ENCODE measurements at regions not wholly inside any gene's neighbourhood (a gene's known extent, or its start where the extent isn't known, plus 50 kb on each side); places are given as distances from the start of the nearest gene placed in this dataset.
"Not testable (repeated sequence)": the region's sequence is repeated elsewhere in the genome, so short reads cannot be mapped to it uniquely, and the experiment has no call there.

- no TSS peak for BruUV-seq (replicated peaks)
- POLR2A ChIA-PET (ENCODE audit: unreplicated experiment): no interaction called here
Observed at GRCh38 chr7:49660976-49661375, 112.5 kb upstream of the VWC2 start.

GRCh38 chr7:49665963-49666362 is 107.5 kb upstream of the VWC2 start:
- H2AFZ ChIP-seq (replicated peaks; ENCODE audit: low read length, poor library complexity); H4K8ac ChIP-seq (ENCODE audit: low read depth in 2 of 2, low read length in 2 of 2); CTCF ChIA-PET; H3K79me1 ChIP-seq (ENCODE audit: low read depth in 1 of 2, low read length in 2 of 2); H3K23ac ChIP-seq (ENCODE audit: low read depth, low read length); H3K4ac ChIP-seq (ENCODE audit: low read depth, low read length); H3K36me3 ChIP-seq (ENCODE audit: control insufficient read depth, insufficient read depth, low read length); H3K9ac ChIP-seq (ENCODE audit: low read depth, low read length); H3K56ac ChIP-seq (ENCODE audit: extremely low read depth, insufficient read depth, low read length); H3K18ac ChIP-seq (ENCODE audit: low read depth, low read length); H3K27me3 ChIP-seq (ENCODE audit: control insufficient read depth, insufficient read depth, low read length); in situ Hi-C loops (cut with MboI; ENCODE audit: low sequenced_read_pairs); H3K4me3 ChIP-seq (ENCODE audit: insufficient read depth, low read depth, low read length); H3K4me1 ChIP-seq (ENCODE audit: control insufficient read depth, insufficient read depth, low read length); H2AK9ac ChIP-seq (replicated peaks; ENCODE audit: low read depth, low read length, poor library complexity); H2BK5ac ChIP-seq (ENCODE audit: low read depth, low read length, poor library complexity, severe bottlenecking); H3K9me1 ChIP-seq (ENCODE audit: insufficient read depth, low read length); H2AK5ac ChIP-seq (ENCODE audit: low read depth, low read length); POLR2A ChIA-PET (ENCODE audit: unreplicated experiment); DNase-seq; BruUV-seq (replicated peaks); ATAC-seq (ENCODE audit: low read depth); H3K27ac ChIP-seq (ENCODE audit: insufficient read depth, low read length); H4K5ac ChIP-seq (ENCODE audit: low read depth, low read length); intact Hi-C loops (cut with micrococcal nuclease); H2BK120ac ChIP-seq (ENCODE audit: low read depth, low read length); H4K20me1 ChIP-seq (ENCODE audit: insufficient read depth, low read length); H3K4me2 ChIP-seq (ENCODE audit: low read depth, low read length); H2BK15ac ChIP-seq (ENCODE audit: low read depth, low read length); H4K91ac ChIP-seq (ENCODE audit: insufficient read depth, low read depth, low read length); H2BK20ac ChIP-seq (ENCODE audit: low read depth, low read length); dilution Hi-C loops (cut with HindIII; ENCODE audit: low sequenced_read_pairs, unreplicated experiment); H3K14ac ChIP-seq (replicated peaks; ENCODE audit: low read depth, low read length): not testable (repeated sequence)
- no CpG with 5 or more reads among the region's 10 CpGs for WGBS, 2 experiments (ENCODE audit: extremely low coverage in 2 of 2, insufficient read length in 1 of 2)
- H3K9me3 ChIP-seq (ENCODE audit: control insufficient read depth, insufficient read depth, low read length): peaks cover 23% of the 10 kb centered on the region

More at GRCh38 chr7:49660976-49661375, 112.5 kb upstream of the VWC2 start:
- no peak overlapping the region for H4K8ac ChIP-seq (ENCODE audit: low read depth in 2 of 2, low read length in 2 of 2)
- H2BK15ac ChIP-seq (ENCODE audit: low read depth, low read length): no peak overlapping the region
- H3K56ac ChIP-seq (ENCODE audit: extremely low read depth, insufficient read depth, low read length): no peak overlapping the region
- no peak overlapping the region for H2BK120ac ChIP-seq (ENCODE audit: low read depth, low read length)
- no peaks in the 10 kb centered on the region for H3K4me1 ChIP-seq (ENCODE audit: control insufficient read depth, insufficient read depth, low read length)
- H3K23ac ChIP-seq (ENCODE audit: low read depth, low read length): no peak overlapping the region
- CTCF ChIA-PET: no interaction called here
- no peak overlapping the region for H3K27ac ChIP-seq (ENCODE audit: insufficient read depth, low read length)
- no peak overlapping the region for H3K9ac ChIP-seq (ENCODE audit: low read depth, low read length)
- in situ Hi-C loops (cut with MboI; ENCODE audit: low sequenced_read_pairs): no loop called here
- peaks cover 9% of the 10 kb centered on the region; the same call in 1 of the 2 replicates for H3K9me3 ChIP-seq (ENCODE audit: control insufficient read depth, insufficient read depth, low read length)
- H4K5ac ChIP-seq (ENCODE audit: low read depth, low read length): no peak overlapping the region
- H2BK5ac ChIP-seq (ENCODE audit: low read depth, low read length, poor library complexity, severe bottlenecking): no peak overlapping the region
- no peak overlapping the region for H2AK9ac ChIP-seq (replicated peaks; ENCODE audit: low read depth, low read length, poor library complexity)
- no peak overlapping the region for H2AK5ac ChIP-seq (ENCODE audit: low read depth, low read length)
- H3K4ac ChIP-seq (ENCODE audit: low read depth, low read length): no peak overlapping the region
- no peaks in the 10 kb centered on the region for H3K79me1 ChIP-seq (ENCODE audit: low read depth in 1 of 2, low read length in 2 of 2)
- H2AFZ ChIP-seq (replicated peaks; ENCODE audit: low read length, poor library complexity): no peak overlapping the region
- no peak overlapping the region for H4K91ac ChIP-seq (ENCODE audit: insufficient read depth, low read depth, low read length)
- H4K20me1 ChIP-seq (ENCODE audit: insufficient read depth, low read length): no peaks in the 10 kb centered on the region
- H3K4me3 ChIP-seq (ENCODE audit: insufficient read depth, low read depth, low read length): no peak overlapping the region
- H3K36me3 ChIP-seq (ENCODE audit: control insufficient read depth, insufficient read depth, low read length): no peaks in the 10 kb centered on the region
- dilution Hi-C loops (cut with HindIII; ENCODE audit: low sequenced_read_pairs, unreplicated experiment): no loop called here
- H3K18ac ChIP-seq (ENCODE audit: low read depth, low read length): no peak overlapping the region
- H3K4me2 ChIP-seq (ENCODE audit: low read depth, low read length): no peak overlapping the region
- TF ChIP-seq USF2 (IDR thresholded peaks at IDR 0.05; ENCODE audit: low read depth, low read length) (no peak), FOS (IDR thresholded peaks at IDR 0.05; ENCODE audit: low read depth, low read length) (no peak), CHD1 (IDR thresholded peaks at IDR 0.05; ENCODE audit: low read depth, low read length) (no peak), BHLHE40 (IDR thresholded peaks at IDR 0.05; ENCODE audit: low read depth, low read length) (no peak), RAD21 (IDR thresholded peaks at IDR 0.05; ENCODE audit: low read length) (no peak)
- no CpG with 5 or more reads among the region's 14 CpGs for WGBS, 2 experiments (ENCODE audit: extremely low coverage in 2 of 2, insufficient read length in 1 of 2)
- ATAC-seq (ENCODE audit: low read depth) (no peak), DNase-seq (no peak)
- no peak overlapping the region for H3K14ac ChIP-seq (replicated peaks; ENCODE audit: low read depth, low read length)
- no peak overlapping the region for H2BK20ac ChIP-seq (ENCODE audit: low read depth, low read length)
- H3K27me3 ChIP-seq (ENCODE audit: control insufficient read depth, insufficient read depth, low read length): no peaks in the 10 kb centered on the region
- no peaks in the 10 kb centered on the region for H3K9me1 ChIP-seq (ENCODE audit: insufficient read depth, low read length)
- intact Hi-C loops (cut with micrococcal nuclease): no loop called here

All from IMR-90 (cell line).